NCI-H748 (cell line): ENCODE measurements at regions not wholly inside any gene's neighbourhood (a gene's known extent, or its start where the extent isn't known, plus 50 kb on each side); places are given as distances from the start of the nearest gene placed in this dataset.
"Not testable (repeated sequence)": the region's sequence is repeated elsewhere in the genome, so short reads cannot be mapped to it uniquely, and the experiment has no call there.

Experiments used
- DNase-seq: peaks from one replicate; lab custom pipeline; 2025; ENCODE audit not compliant: unreplicated experiment; lab: John Stamatoyannopoulos, UW

DNA sequence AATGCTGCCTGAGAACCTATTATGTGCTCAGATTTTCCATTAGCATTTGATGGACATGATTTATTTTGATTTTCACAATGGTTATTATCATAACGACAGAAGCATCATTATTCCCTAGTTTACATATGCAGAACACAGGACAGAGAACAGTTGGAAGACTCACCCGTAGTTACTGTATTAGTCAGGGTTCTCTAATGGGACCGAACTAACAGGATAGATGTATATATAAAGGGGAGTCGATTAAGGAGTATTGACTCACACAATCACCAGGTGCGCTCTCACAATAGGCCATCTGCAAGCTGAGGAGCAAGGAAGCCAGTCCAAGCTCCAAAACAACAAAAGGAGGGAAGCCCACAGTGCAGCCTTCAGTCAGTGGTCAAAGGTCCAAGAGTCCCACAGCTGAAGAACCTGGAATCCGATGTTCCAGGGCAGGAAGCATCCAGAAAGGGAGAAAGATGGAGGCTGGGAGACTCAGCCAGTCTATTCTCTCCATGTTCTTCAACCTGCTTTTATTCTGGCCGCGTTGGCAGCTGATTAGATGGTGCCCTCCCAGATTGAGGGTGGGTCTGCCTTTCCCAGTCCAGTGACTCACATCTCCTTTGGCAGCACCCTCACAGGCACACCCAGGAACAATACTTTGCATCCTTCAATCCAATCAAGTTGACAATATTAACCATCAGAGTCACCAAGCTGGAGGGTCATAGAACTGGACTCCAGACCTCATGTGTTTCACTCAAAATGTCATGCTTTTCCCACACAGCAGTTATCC lies 92.7 kb upstream of the XYLT1 start:
- DNase-seq = peak; percentile 65

DNA sequence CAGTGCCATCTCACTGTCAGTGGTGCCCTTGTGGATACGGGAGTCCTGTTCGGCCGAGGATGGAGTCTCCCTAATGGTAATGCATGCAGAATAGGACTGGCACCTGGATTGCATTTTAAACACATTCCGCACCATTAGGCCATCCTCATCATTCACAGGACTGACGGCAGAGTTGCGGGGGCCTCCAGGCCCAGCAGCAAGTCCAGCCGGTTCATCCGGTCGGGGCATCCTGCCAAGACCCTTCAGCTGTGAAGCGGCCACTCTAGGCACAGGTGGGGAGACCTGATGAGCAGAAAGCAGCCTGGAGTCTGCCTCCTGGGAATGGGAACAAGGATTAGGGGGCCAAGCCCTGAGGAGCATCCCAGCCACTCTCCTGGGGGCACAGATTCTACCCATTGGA lies 90.3 kb upstream of the XYLT1 start:
- DNase-seq = peak; percentile 40

GRCh38 chr16:17560548-17560947 lies 89.8 kb upstream of the XYLT1 start:
- DNase-seq = no peak

GRCh38 chr16:17559394-17559793 lies 88.6 kb upstream of the XYLT1 start:
- DNase-seq = no peak

DNA sequence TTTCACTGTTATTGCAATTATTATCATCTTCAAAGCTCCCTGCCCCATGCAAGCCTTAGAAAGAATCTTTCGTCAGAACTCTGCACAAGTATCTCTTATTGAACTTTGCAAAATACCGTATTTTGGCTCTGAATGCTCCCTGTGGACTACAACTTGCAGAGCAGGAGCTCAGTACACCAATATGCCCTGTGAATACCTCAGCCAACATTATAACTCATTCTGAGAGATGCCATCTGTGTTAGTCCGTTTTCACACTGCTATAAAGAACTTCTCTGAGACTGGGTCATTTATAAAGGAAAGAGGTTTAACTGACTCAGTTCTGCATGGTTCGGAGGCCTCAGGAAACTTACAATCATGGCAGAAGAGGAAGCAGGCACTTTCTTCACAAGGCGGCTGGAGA lies 87.2 kb upstream of the XYLT1 start:
- no peak for DNase-seq

GRCh38 chr16:17557480-17557879 lies 86.7 kb upstream of the XYLT1 start:
- DNase-seq = no peak

DNA sequence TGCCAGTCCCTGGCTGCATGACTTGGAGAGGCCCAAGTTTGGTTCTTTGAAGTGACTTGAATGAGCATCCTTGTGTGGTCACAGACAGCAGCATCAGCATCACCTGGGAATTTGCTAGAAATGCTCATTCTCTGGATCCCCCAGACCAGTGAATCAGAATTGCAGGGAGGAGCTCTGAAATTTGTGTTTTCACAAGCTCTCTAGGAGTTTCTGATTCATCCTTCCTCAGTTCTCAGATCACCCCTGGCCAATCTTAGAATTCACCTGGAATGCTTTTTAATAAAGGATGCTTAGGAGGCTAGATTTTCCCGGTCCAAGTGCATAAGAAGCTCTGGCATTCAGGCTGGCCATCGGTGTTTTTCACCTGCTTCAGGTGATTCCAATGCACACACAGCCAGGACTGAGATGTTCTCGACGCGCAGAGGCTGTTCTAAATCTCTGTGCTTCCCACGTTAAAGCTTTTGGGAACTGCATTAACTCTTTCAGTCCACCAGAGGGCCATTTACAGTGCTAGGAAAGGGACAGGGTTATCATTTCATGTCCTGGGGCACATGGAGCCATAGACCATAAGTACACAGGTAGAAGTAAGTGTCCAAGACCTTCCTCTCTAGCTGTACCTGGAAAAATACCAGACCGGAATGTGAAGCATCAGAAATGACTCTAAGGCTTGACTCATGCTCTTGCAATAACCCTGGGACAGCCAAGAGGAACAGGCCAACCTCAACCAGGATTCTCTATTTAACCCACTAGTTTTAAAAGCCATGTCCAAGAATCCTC lies 85.7 kb upstream of the XYLT1 start:
- peak; percentile 36 for DNase-seq

GRCh38 chr16:17555176-17555575 lies 84.4 kb upstream of the XYLT1 start:
- no peak for DNase-seq

DNA sequence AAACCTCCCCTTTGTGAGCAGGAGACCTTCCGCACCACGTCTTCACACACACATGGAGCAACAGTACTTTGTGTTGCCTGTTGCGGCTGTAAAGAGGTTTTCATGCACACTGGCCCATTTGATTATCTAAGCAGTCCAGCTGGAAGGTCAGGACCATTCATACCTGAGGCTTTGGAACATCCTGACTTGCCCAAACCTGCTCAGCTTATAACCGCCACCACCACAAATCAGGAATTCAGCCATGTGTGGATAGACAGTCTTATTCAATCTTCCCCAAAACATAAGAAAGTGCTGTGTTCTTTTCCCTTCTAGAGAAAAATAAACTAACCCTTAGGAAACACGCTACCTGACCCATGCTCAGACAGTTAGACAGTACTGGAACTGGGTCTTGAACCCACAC lies 81.6 kb upstream of the XYLT1 start:
- DNase-seq = no peak

DNA sequence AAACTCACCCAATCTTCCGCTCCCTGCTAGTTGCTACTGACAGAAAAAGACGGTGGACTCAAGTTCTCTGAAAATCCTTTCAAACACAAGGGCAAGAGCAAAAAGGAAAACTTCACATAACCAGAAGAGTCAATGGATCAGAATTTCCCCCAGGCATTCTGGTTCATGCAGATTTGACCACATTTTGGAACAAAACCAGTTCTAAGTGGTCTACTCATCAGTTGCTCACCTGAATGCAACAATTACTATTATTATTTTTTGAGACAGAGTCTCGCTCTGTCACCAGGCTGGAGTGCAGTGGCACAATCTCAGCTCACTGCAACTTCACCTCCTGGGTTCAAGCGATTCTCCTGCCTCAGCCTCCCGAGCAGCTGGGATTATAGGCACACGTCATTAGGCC lies 80.9 kb upstream of the XYLT1 start:
- not testable (repeated sequence) for DNase-seq

GRCh38 chr16:17548825-17549224 lies 78.1 kb upstream of the XYLT1 start:
- DNase-seq = no peak

DNA sequence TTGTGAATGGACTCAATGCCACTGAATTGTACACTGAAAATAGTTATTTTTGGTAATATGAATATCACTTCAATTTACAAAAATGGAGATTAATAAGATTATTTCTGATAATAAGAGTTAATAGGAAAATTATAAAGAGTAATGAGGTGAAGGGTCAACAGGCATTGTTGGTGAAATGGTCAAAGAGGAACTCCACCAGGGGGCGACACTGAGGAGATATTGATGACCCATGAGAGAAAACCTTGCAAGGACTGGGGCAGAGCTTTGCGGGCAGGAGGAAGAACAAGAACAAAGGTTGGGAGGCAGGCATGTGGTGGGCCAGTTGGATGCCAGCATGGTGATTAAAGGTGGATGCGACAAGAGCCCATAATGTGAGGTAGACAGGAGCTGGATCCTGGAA lies 74.0 kb upstream of the XYLT1 start:
- DNase-seq = no peak

DNA sequence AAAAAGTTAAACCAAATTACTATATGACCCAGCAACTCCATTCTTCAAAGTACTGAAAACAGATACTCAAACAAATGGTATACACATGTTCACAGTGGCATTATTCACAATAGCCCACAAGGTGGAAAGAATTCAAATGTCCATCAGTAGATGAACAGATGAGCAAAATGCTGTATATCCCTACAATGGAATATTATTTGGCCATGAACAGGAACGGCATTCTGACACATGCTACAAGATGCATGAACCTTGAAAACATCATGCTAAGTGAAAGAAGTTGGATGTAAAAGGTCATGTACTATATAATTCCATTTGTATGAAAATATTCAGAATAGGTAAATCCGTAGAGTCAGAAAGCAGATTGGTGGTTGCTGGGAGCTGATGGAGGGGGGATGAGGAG lies 73.5 kb upstream of the XYLT1 start:
- DNase-seq = no peak

- DNase-seq = no peak
These were observed 72.3 kb upstream of the XYLT1 start for GRCh38 chr16:17543073-17543472.

DNA sequence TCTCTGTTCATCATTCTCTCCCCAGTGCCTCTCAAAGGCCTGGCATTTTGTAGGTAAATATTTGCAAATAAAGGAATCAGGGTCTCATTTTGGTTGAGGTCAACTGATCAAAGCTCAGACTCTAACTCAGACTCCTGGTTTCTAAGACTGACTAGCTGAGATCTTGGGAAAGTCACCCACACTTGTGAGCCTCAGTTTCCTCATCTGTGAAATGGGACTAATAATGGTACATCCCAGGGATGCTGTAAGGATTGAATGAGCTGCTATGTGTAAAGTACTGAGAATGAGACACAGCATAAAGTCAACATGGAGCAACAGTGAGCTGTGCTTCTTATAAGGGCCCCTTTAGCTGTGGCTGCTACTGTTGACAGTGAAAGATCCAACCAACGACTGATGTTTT lies 70.6 kb upstream of the XYLT1 start:
- no peak for DNase-seq

DNA sequence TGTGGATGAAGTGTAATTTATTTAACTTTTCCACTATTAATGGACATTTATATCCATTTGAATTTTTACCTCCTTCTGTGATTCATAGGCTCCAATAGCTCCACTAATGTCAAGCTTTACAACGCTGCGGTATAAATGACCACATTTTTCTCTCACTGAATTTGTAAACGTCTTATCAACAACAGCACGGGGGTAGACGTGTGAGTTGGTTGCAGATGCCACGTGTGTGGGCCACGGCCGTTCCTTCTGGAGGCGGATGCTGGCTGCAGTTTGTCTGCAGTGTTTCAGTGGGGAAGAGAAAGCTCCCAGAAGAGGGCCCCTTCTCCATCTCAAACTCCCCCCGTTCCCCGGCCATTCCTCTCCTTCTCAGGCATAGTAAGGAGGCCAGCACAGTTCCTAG lies 68.2 kb upstream of the XYLT1 start:
- DNase-seq = no peak

- no peak for DNase-seq
These were observed 61.7 kb upstream of the XYLT1 start for GRCh38 chr16:17532338-17532995.

DNA sequence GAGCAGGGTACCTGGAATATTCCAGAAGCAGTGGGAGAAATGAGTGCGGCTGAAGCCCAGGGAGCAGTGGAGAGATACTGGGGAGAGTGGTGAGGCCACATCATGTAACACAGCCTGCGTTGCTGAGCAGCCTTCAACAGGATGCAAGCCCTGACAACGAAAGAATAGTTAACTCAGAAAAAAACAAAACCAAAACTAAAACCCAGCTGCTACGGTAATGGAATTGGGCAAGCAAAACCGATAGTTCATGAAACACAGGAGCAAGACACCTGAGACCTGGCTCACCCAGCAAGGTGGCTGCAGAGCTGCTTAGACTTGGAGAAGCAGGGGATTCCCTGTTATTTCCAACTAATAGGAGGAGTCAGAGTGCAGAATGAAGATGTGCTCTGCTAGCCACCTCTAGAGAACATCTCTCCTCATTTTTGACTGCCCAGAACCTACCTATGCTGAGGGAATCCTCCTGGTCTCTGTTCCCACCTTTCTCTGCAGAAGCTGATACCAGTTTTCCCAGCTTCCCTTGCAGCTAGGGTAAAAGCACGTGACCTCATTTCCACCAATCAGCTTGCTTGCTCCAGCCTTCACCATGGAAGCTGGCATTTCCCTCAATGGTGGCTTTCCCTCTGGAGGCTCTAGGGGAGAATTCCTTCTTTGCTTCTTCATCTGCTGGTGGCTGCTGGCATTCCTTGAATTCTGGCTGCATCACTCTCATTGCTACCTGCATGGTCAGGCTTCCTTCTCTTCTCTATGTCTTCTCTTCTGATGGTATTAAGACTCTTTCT lies 59.4 kb upstream of the XYLT1 start:
- no peak for DNase-seq

GRCh38 chr16:17526956-17527937 lies 56.5 kb upstream of the XYLT1 start:
- no peak for DNase-seq

GRCh38 chr16:17524656-17525055 lies 53.9 kb upstream of the XYLT1 start:
- no peak for DNase-seq
